Urinary bladder (tissue), 3 donors: ENCODE measurements at regions not wholly inside any gene's neighbourhood (a gene's known extent, or its start where the extent isn't known, plus 50 kb on each side); places are given as distances from the start of the nearest gene placed in this dataset.

Experiments
- DNase-seq: peaks from one replicate; pipeline ENCODE4 v3.0.0-alpha.2; 2015; ENCODE audit errors: extremely low spot score
- H3K27ac ChIP-seq: one replicate; pipeline ENCODE4 v1.5.1; 2013; ENCODE audit warnings: low read depth, mild to moderate bottlenecking, moderate library complexity
- H3K36me3 ChIP-seq: one replicate; pipeline ENCODE4 v1.6.1; 2013; ENCODE audit warnings: mild to moderate bottlenecking, moderate library complexity; ENCODE audit not compliant: insufficient read depth
- H3K4me1 ChIP-seq: one replicate; pipeline ENCODE4 v1.6.1; 2013; ENCODE audit warnings: mild to moderate bottlenecking, moderate library complexity; ENCODE audit not compliant: insufficient read depth
- H3K4me3 ChIP-seq: one replicate; pipeline ENCODE4 v1.5.1; 2013; ENCODE audit warnings: low read depth, low read length
- WGBS: extraction: QIAGEN DNeasy Blood & Tissue Kit; methylation state at CpG from one replicate; pipeline ENCODE4 v1.1.7; 2013; 5-methylcytosine and 5-hydroxymethylcytosine counted together
- donor health status: healthy with polysubstance abuse.
- donor health status: healthy.

DNA sequence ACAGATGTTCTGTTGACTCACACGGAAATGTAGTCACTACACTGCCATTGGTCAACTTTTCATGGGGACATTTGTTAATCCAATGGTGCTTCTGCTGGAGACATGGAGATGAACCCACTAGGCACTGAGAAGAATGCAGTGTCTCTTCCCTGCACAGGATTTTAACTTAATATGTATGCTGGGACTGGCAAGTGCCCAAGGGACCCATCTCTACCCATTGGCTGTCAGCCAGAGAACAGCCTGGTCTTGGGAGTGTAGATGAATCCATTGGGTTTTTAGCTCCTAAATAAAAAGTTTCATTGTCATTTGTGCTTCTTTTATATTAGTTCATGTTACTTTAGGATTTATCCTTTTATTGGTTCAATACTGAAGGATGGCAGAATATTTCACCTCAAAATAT, 195.8 kb upstream of the CDH6 start:
- Histone ChIP-seq H3K4me1 (no peaks in the 10 kb centered on the region), H3K4me3 (no peak overlapping the region), H3K36me3 (no peaks in the 10 kb centered on the region), H3K27ac (no peak overlapping the region)
- WGBS = 82% methylated on average over 1 of the region's 1 CpG
- DNase-seq = no peak

DNA sequence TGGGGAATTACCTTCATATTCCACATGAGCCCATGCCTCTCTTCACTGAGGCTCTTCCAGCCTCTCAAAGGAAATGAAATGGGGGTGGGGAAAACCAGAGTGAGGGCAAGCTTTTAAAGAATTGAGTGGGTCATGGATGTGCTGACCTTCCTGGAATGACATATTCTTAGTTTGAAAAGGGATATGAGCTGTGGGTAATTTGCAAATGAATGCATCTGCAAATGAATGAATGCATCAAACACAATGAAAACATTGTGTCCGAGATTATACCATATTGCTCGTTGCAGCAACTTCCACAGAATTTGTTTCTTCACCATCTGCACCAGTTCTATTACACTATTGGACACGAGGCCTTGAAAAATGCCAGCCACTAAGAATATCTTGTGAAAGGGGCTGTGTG, 198.6 kb upstream of the CDH6 start:
- Histone ChIP-seq H3K36me3 (no peaks in the 10 kb centered on the region), H3K27ac (no peak overlapping the region), H3K4me1 (no peaks in the 10 kb centered on the region), H3K4me3 (no peak overlapping the region)
- no peak for DNase-seq
- 87% methylated on average over 3 of the region's 3 CpGs for WGBS

DNA sequence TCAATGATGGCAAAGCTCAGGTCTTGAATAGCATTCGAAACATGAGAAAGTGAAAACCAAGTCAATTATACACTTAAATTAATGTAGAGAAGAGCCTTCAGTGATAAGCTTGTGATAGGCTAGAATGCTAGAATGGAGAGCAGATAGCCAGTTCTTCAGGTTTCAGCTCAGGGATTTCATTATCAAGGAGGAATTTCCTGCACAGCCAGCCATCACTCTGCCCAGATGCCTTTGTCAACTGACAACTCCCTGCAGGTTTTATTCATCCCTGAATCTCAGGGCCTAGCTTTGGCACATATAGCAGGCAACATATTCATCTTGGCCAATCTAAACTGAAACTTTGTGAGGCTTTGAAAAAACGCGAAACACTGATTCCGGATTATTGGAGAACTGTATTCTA, 199.3 kb upstream of the CDH6 start:
- WGBS = 81% methylated on average over 4 of the region's 4 CpGs

DNA sequence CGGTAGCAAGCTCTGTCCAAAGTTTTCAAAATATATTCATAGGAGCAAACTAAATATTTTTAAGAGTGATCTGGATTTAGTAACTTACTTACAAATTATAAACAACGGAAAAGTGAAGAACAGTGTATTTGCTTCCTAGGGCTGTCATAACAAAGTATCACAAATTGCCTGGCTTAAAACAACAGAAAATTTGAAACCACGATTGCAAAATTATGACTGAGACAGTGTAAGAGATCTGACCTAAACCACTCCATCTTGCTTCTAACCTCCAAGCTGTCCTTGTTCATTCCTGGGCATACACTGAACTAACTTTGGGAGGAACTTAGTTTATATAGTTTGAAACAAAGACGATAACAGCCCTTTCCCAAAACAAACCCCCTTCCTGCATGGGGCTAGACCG, 202.0 kb upstream of the CDH6 start:
- H3K27ac ChIP-seq = no peak overlapping the region
- no peaks in the 10 kb centered on the region for H3K4me1 ChIP-seq
- DNase-seq = no peak
- H3K36me3 ChIP-seq = no peaks in the 10 kb centered on the region
- WGBS = 49% methylated on average over 5 of the region's 5 CpGs
- no peak overlapping the region for H3K4me3 ChIP-seq

More for the DNA sequence above, 199.3 kb upstream of the CDH6 start:
- Histone ChIP-seq H3K4me3 (no peak overlapping the region), H3K36me3 (no peaks in the 10 kb centered on the region), H3K27ac (no peak overlapping the region), H3K4me1 (no peaks in the 10 kb centered on the region)
- DNase-seq = no peak

DNA sequence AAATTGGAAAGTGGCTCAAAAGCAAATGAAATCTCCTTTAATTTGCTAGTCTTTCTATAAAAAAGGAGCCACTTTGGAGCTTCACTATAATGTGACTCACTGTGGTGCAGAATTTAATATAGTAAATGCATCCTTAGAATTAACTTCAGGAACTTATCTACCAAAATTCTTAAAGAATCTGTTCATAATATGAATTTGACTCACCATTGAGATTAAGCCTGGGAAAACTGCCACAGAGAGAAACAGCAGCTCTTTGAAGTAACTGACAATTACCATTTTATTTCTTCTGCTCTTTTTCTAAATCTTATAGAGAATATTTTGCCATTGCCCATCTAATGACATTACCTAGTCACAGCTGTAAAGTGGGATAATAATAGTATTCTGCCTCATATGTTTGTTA, 211.9 kb upstream of the CDH6 start:
- no peak for DNase-seq
- H3K36me3 ChIP-seq = no peaks in the 10 kb centered on the region
- no peaks in the 10 kb centered on the region for H3K4me1 ChIP-seq
- H3K27ac ChIP-seq = no peak overlapping the region
- H3K4me3 ChIP-seq = no peak overlapping the region

DNA sequence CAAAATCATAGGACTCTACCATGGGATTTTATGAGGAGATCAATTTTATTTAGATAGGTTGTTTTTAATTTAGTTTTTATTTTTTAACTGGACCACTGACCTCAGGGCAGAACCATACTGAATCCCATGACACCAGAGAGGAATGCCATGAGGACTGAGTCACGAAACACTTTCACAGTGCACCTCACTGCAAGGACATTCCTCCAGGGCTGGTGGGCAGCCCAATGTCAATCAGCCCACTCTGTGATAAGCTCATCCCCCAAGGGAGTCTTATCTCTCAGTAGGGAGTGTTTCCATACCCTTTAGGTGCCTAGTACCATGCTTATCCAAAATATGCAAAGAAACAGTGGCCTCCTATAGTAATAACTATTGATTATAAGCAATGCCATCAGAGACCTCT, 224.5 kb upstream of the CDH6 start:
- Histone ChIP-seq H3K4me3 (no peak overlapping the region), H3K4me1 (no peaks in the 10 kb centered on the region), H3K27ac (no peak overlapping the region), H3K36me3 (no peaks in the 10 kb centered on the region)
- WGBS = 86% methylated on average over 1 of the region's 1 CpG
- DNase-seq = no peak

DNA sequence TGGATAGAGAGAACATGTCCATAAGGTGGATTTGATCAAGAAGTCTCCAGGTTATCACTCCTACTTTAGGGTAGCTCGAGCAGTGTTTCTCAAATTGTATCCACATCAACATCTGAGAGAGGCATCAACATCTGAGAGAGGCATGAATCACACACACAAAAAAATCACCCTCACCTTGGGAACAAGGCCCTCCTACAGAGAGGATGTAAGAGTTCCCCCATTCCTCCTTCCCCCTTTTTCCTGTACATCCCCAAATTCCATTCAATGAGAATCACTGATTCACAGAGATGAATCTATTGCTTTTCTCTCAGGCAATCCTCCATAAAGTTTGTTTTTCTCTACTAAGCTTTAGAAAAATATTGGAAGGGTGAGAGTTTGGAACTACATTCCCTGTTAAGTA, 233.4 kb upstream of the CDH6 start:
- Histone ChIP-seq H3K4me1 (no peaks in the 10 kb centered on the region), H3K4me3 (no peak overlapping the region), H3K27ac (no peak overlapping the region), H3K36me3 (no peaks in the 10 kb centered on the region)
- 93% methylated on average over 1 of the region's 1 CpG for WGBS
- no peak for DNase-seq

DNA sequence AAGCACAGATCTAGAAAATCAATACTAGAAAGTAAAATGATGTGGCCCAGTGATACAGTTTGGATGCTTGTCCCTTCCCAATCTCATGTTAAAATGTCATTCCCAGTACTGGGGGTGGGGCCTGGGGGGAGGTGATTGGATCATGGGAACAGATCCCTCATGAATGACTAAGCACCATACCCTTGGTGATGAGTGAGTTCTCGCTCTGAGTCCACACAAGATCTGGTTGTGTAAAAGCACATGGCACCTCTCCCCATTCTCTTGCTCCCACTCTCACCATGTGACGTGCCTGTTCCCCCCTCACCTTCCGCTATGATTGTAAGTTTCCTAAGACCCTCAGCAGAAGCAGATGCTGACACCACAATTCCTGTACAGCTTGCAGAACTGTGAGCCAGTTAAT, 234.2 kb upstream of the CDH6 start:
- H3K4me3 ChIP-seq = no peak overlapping the region
- WGBS = 92% methylated on average over 3 of the region's 3 CpGs
- H3K27ac ChIP-seq = no peak overlapping the region
- no peaks in the 10 kb centered on the region for H3K4me1 ChIP-seq
- no peaks in the 10 kb centered on the region for H3K36me3 ChIP-seq
- no peak for DNase-seq

DNA sequence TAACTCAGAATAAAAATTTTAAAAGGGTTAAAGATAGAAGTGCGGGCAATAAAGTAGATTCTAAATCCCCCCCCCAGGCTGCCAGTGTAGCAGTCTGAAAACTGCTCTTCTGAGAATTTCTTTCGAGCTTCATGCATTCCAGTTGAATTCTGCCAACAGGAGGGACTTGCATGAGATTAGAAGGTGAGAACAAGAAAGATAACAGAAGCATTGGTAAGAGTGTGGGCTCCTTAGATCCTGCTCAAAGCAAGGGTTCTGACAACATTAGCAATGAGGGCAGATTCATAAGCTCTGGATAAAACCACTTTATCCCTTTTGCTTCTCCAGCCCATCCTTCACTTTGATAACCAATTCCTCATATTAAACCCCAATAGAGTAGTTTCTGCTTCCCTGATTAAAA, 235.9 kb upstream of the CDH6 start:
- Histone ChIP-seq H3K27ac (no peak overlapping the region), H3K4me3 (no peak overlapping the region), H3K36me3 (no peaks in the 10 kb centered on the region), H3K4me1 (no peaks in the 10 kb centered on the region)
- WGBS = 47% methylated on average over 2 of the region's 2 CpGs
- DNase-seq = no peak

DNA sequence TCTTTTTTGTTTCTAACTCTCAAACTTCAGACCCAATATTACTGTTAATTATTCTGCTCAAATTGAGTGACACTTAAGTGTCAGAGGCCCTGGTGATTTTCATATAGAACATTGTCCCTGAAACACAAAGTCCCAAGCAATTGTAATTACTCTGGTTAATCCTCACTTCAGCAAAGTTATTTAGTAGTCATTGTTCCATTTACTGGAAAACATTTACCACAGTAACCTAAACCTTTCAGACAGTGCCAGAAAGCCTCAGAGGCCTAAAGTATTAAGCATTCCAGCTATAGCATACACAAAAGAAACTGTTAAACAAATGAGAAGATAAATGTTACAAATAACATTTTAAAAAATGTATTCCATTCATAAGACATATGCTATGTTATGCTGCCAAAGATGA, 237.2 kb upstream of the CDH6 start:
- H3K4me3 ChIP-seq = no peak overlapping the region
- H3K36me3 ChIP-seq = no peaks in the 10 kb centered on the region
- H3K27ac ChIP-seq = no peak overlapping the region
- H3K4me1 ChIP-seq = no peaks in the 10 kb centered on the region
- DNase-seq = no peak

DNA sequence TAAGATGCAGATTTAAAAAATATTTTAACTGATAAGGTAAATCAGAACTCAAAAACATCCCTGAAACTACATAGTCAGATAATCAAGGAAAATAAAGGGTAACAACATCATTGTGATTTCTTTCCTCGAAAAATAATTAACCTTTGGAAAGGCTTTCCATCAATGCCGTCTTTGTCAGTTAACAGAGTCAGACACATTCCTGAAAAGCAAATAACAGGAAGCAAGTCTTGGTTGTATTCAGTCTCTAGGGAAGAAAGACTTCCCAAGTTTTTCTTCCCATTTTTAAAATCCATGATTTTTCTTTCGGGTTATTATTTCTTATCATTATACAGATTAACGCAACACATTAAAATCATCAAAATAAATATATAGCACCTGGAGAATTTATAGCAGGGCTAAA, 256.4 kb upstream of the CDH6 start:
- no peak for DNase-seq
- H3K4me1 ChIP-seq = no peaks in the 10 kb centered on the region
- 46% methylated on average over 4 of the region's 4 CpGs for WGBS
- no peaks in the 10 kb centered on the region for H3K36me3 ChIP-seq
- no peak overlapping the region for H3K27ac ChIP-seq
- no peak overlapping the region for H3K4me3 ChIP-seq

DNA sequence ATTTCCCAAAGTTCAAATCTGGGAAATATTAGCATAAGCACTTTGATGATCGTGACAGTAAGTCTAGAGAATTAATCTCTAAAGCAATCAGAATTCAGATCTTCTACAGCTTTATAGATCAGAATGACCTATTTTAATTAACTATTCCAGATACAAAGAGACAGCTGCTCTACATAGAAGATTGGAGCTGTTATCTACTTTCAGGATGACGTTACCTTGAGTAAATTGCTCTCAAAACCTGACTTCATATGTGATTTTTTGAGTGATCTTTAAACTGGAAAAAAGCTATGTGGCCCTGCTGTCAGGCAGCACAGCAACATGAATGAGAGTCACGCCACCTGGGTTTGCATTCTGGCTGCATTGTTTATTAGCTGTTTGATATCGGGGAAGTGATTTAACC, 259.9 kb upstream of the CDH6 start:
- no peak for DNase-seq
- H3K4me1 ChIP-seq = no peaks in the 10 kb centered on the region
- H3K27ac ChIP-seq = no peak overlapping the region
- no peak overlapping the region for H3K4me3 ChIP-seq
- 78% methylated on average over 4 of the region's 4 CpGs for WGBS
- H3K36me3 ChIP-seq = no peaks in the 10 kb centered on the region

DNA sequence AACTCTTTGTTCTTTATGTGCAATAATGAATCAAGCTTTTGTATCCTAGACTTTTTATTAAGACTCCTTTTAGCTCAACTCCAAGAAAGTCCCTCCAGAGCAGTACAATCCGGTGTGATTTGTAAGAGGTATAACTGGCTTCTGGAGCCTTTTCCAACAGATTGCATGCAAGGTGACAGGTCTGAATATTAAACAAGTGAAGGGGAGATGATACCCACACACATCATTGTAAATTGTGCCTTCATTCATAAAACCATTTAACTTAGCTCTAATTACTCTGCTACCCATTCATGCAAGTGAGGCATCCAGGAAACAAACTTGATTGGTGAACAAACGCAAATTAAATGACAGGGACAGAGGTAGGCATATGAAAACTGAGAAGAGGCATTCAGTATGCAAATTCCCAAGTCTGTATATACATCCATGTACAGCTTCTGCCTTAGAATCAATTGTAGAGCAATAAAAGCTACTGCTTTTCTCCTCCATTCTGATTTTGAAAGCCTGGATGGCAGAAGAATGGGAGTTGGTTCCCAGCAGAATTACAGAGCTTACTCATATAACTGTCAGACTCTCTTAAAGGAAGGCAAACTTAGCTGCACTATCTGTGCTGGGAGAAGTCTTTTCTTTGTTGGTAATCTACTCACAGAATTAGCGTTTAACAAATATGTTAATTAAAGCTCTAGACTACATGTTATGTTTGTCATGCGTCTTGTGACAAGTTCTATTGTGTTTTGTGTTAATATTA, 261.0 kb upstream of the CDH6 start:
- Histone ChIP-seq H3K4me1 (no peaks in the 10 kb centered on the region), H3K36me3 (no peaks in the 10 kb centered on the region), H3K27ac (no peak overlapping the region), H3K4me3 (no peak overlapping the region)
- WGBS = 74% methylated on average over 4 of the region's 4 CpGs
- DNase-seq = no peak

DNA sequence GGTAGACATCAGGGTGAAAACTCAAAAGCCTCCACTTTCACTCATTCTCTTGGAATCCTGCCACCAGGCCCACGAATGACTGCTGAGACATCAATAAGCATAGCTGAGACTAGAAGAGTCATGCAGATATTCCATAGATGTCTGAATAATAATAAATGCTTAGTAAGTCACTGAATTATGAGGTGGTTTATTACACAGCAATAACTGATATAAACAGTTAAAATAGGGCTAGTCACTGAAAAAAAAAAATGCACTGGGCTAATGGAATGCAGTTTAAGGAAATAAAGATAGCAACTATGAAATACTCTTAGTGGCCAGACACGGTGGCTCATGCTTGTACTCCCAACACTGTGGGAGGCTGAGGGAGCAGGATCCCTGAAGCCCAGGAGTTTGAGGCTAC, 262.8 kb upstream of the CDH6 start:
- DNase-seq = no peak
- 51% methylated on average over 2 of the region's 2 CpGs for WGBS
- no peak overlapping the region for H3K27ac ChIP-seq

DNA sequence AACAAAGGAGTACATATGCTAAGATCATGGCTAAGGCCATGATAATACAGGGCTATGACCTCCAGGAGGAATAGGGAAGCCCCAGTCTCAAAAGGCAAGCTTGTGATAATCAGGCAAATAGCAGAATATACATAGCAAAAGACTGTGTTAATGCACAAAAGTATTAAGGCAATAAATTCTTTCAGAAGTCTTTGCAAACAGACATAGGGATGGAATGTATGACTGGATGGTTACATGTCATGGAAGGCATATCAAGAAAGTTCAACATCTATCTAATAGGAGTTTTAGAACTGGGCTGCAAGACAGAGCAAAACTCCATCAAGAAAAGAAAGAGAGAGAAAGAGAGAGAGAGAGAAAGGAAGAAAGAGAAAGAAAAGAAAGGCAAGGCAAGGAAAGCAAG, 264.5 kb upstream of the CDH6 start:
- no peaks in the 10 kb centered on the region for H3K4me1 ChIP-seq
- no peak overlapping the region for H3K4me3 ChIP-seq
- H3K27ac ChIP-seq = no peak overlapping the region
- no peaks in the 10 kb centered on the region for H3K36me3 ChIP-seq
- DNase-seq = no peak

More for the DNA sequence above, 262.8 kb upstream of the CDH6 start:
- H3K36me3 ChIP-seq = no peaks in the 10 kb centered on the region
- H3K4me3 ChIP-seq = no peak overlapping the region
- H3K4me1 ChIP-seq = no peaks in the 10 kb centered on the region
